ENCODE measurements at regions not wholly inside any gene's neighbourhood (a gene's known extent, or its start where the extent isn't known, plus 50 kb on each side); places are given as distances from the start of the nearest gene placed in this dataset.

DNA sequence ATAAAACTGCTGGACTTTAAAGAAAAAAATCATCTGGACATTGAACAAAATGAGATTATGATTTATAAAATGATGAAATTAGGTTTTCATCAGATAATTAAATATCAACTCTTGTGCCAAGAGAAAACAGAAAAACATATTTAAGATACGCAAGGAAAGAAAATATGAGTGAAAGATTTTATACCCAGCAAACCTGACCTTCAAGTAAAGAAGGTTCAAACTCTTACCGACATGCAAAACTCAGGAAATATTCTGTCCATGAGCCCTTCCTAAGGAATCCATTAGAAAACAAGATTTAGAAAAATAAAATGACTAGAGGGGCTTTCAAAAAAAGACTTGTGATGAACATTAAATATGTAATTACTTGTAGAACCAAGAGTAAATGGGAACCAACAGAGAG is 257.2 kb upstream of the ARID1B start:
- DNase-seq (ENCODE audit: low read depth in 2 of 2): no peak

GRCh38 chr6:156517088-156517487 is 260.1 kb upstream of the ARID1B start:
- no peak for DNase-seq (ENCODE audit: low read depth in 2 of 2)

- no peak for DNase-seq (ENCODE audit: low read depth in 2 of 2)
Observed at GRCh38 chr6:156515242-156515641, 261.9 kb upstream of the ARID1B start.

DNA sequence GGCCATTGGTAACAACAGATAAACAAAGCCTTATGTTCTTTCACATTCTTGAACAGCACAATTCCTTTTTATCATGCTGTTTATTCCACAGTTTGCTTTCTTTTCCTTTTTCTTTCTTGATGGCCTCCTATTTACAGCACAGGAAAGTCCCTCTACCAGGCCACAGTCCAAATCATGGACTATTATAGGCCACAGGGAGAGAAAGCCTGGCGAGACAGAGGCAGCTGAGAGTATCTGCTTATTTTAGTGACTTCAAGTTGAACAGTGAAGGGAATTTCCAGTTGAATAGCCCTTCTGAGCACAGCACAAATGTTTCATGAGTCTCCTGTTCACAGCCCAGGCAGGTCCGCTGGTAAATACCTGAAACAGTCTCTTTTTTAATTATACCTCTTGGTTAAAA is 263.7 kb upstream of the ARID1B start:
- no peak for DNase-seq (ENCODE audit: low read depth in 2 of 2)

- no peak for DNase-seq (ENCODE audit: low read depth in 2 of 2)
Observed at GRCh38 chr6:156511570-156511969, 265.6 kb upstream of the ARID1B start.

- no peak for DNase-seq (ENCODE audit: low read depth in 2 of 2)
Observed at GRCh38 chr6:156511051-156511450, 266.1 kb upstream of the ARID1B start.

GRCh38 chr6:156510242-156510641 is 266.9 kb upstream of the ARID1B start:
- no peak for DNase-seq (ENCODE audit: low read depth in 2 of 2)

GRCh38 chr6:156509496-156509895 is 267.7 kb upstream of the ARID1B start:
- DNase-seq (ENCODE audit: low read depth in 2 of 2): no peak

DNA sequence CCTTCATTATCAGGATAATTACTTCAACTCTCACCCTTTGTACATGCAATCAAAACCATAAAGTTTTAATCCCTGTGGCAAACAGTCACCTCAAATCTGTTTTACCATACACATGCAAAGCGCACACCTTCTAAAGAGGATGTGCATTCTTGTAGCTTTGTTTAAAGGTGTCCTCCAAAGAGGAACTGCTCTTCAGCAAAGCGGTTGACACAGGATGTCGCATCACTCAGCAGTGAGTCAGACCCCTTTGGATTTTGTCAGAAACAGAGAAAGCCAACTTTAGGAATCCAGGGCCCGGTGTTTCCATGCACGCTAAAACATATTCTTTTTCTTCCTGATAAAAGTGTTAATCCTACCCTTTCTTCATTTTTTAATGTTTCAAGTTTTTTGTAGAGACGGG is 268.3 kb upstream of the ARID1B start:
- DNase-seq (ENCODE audit: low read depth in 2 of 2): no peak

DNA sequence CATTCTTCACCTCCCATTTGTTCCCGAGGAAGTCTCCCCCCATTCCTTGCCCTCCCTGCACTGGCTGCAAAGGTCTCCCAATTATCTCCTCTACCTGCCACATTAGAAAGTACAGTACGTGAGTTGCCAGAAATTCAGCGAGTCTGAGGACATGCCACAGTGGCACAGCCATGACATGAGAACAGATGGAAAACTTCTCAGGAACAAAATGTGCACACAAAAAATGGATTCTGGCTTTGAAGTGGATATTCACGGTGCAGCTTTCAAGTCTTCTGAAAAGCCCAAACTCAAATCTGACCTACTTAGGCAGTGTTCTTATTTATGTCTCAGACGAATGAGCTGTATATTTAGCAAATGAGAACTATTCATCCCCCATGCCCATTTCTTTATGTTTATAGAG is 269.1 kb upstream of the ARID1B start:
- DNase-seq (ENCODE audit: low read depth in 2 of 2): no peak

DNA sequence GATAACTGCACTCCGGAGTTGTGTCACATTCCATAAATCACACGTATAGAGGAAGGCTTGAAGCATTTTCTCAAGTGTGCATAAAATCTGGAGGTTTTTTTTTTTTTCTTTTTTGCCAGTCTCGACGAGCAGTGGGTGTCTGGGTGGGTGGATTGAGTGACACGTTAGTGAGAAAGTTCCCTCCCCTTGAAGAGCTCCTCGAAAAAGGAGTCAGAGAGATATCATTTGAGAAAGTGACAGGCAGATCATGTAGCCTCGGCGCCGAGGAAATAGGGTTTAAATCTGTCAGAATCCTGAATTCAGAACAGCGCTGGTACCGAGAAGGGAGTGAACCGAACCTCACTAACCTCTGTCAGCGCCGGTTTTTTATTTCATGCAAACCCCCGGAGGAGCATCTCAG is 269.5 kb upstream of the ARID1B start:
- DNase-seq (ENCODE audit: low read depth in 2 of 2): no peak

GRCh38 chr6:156507106-156507505 is 270.1 kb upstream of the ARID1B start:
- DNase-seq (ENCODE audit: low read depth in 2 of 2): no peak

GRCh38 chr6:156502969-156503504 is 274.1 kb upstream of the ARID1B start:
- DNase-seq (ENCODE audit: low read depth in 2 of 2): no peak

DNA sequence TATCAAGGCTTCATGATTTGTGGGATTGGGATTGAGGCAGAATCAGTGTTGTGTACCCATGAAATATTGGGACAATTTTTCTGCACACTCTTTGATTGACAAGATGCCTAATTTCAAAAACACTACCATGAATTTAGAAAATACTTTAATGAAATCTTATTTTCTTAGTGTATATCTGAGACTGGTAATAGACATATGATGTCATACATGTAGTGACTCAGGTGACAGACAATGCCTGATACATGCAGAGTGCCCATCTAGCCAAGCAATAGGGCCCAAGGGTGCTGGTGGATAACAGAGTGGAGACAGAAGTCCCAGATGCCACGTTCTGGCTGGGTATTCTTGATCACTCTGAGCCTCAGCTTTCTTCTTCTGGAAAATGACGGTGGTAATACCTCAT is 279.6 kb upstream of the ARID1B start:
- DNase-seq (ENCODE audit: low read depth in 2 of 2): no peak

DNA sequence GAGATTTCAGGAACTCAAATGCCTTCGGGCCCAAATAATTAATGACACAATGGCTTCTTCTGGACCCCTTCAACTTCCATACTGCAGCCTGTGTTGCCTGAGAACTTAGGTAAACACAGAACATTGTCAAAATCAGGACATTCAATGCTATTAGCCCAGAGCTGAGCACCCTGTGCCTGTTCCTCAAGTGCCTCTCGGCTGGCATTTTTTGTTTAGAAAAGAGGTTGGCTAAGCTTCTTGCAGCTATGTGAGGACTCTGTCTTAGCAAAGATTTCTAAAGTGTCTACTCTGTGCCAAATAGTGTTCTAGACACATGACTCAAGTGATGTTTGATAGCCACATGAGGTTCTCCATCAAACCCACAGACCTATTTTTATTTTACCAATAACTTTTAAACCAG is 289.3 kb upstream of the ARID1B start:
- no peak for DNase-seq (ENCODE audit: low read depth in 2 of 2)

- DNase-seq (ENCODE audit: low read depth in 2 of 2): no peak
Observed at GRCh38 chr6:156485150-156485549, 292.0 kb upstream of the ARID1B start.

- DNase-seq (ENCODE audit: low read depth in 2 of 2): no peak
Observed at GRCh38 chr6:156474507-156475120, 302.6 kb upstream of the ARID1B start.

GRCh38 chr6:156471000-156471399 is 306.2 kb upstream of the ARID1B start:
- no peak for DNase-seq (ENCODE audit: low read depth in 2 of 2)

- no peak for DNase-seq (ENCODE audit: low read depth in 2 of 2)
Observed at GRCh38 chr6:156464100-156464878, 312.9 kb upstream of the ARID1B start.

- DNase-seq (ENCODE audit: low read depth in 2 of 2): no peak
Observed at GRCh38 chr6:156461647-156462046, 315.5 kb upstream of the ARID1B start.

GRCh38 chr6:156457601-156458000 is 319.6 kb upstream of the ARID1B start:
- DNase-seq (ENCODE audit: low read depth in 2 of 2): no peak

GRCh38 chr6:156455847-156456246 is 321.3 kb upstream of the ARID1B start:
- DNase-seq (ENCODE audit: low read depth in 2 of 2): no peak

GRCh38 chr6:156454867-156455266 is 322.3 kb upstream of the ARID1B start:
- no peak for DNase-seq (ENCODE audit: low read depth in 2 of 2)

Data from activated CD4-positive, alpha-beta T cell treated with anti-CD3 and anti-CD28 coated beads for 24 hours (primary cell).